ENCODE measurements at regions not wholly inside any gene's neighbourhood (a gene's known extent, or its start where the extent isn't known, plus 50 kb on each side); places are given as distances from the start of the nearest gene placed in this dataset.

- no peaks in the 10 kb centered on the region for H3K79me2 ChIP-seq (ENCODE audit: insufficient read depth, low read length)
- H3K27ac ChIP-seq (ENCODE audit: low read depth, low read length, poor library complexity, severe bottlenecking): no peak overlapping the region
- H3K36me3 ChIP-seq (ENCODE audit: insufficient read depth, low read length): no peaks in the 10 kb centered on the region
- no peak overlapping the region for H3K4me3 ChIP-seq (ENCODE audit: low read depth, low read length, poor library complexity, severe bottlenecking)
- no peak overlapping the region for H3K4me2 ChIP-seq (ENCODE audit: low read length)
- no peak overlapping the region for H3K9ac ChIP-seq (ENCODE audit: low read length)
- H3K27me3 ChIP-seq (ENCODE audit: insufficient read depth, low read length): no peaks in the 10 kb centered on the region
- no peaks in the 10 kb centered on the region for H3K4me1 ChIP-seq (ENCODE audit: insufficient read depth, low read length, severe bottlenecking)
- TF ChIP-seq CTCF (IDR thresholded peaks at IDR 0.05; ENCODE audit: low read length) (no peak), EZH2 (IDR thresholded peaks at IDR 0.05; ENCODE audit: borderline replicate concordance, low read length) (no peak)
- H3K9me2 ChIP-seq (ENCODE audit: low read depth, low read length): no peaks in the 10 kb centered on the region
- H2AFZ ChIP-seq (ENCODE audit: low read length): no peak overlapping the region
- H3F3A ChIP-seq (ENCODE audit: insufficient read depth, low read length): no peaks in the 10 kb centered on the region
- H4K20me1 ChIP-seq (ENCODE audit: insufficient read depth, low read length): no peaks in the 10 kb centered on the region
- H3K9me3 ChIP-seq (ENCODE audit: low read length): no peaks in the 10 kb centered on the region
Observed at GRCh38 chr18:41237317-41237716, 717.7 kb upstream of the PIK3C3 start.

- no peaks in the 10 kb centered on the region for H3K27me3 ChIP-seq (ENCODE audit: insufficient read depth, low read length)
- H3K4me1 ChIP-seq (ENCODE audit: insufficient read depth, low read length, severe bottlenecking): no peaks in the 10 kb centered on the region
- no peaks in the 10 kb centered on the region for H3F3A ChIP-seq (ENCODE audit: insufficient read depth, low read length)
- no peak overlapping the region for H3K9ac ChIP-seq (ENCODE audit: low read length)
- H3K4me3 ChIP-seq (ENCODE audit: low read depth, low read length, poor library complexity, severe bottlenecking): no peak overlapping the region
- H3K9me2 ChIP-seq (ENCODE audit: low read depth, low read length): no peaks in the 10 kb centered on the region
- no peak overlapping the region for H2AFZ ChIP-seq (ENCODE audit: low read length)
- no peaks in the 10 kb centered on the region for H3K36me3 ChIP-seq (ENCODE audit: insufficient read depth, low read length)
- no peaks in the 10 kb centered on the region for H4K20me1 ChIP-seq (ENCODE audit: insufficient read depth, low read length)
- no peak overlapping the region for H3K27ac ChIP-seq (ENCODE audit: low read depth, low read length, poor library complexity, severe bottlenecking)
- no peak overlapping the region for H3K4me2 ChIP-seq (ENCODE audit: low read length)
- no peaks in the 10 kb centered on the region for H3K79me2 ChIP-seq (ENCODE audit: insufficient read depth, low read length)
- no peaks in the 10 kb centered on the region for H3K9me3 ChIP-seq (ENCODE audit: low read length)
- TF ChIP-seq CTCF (IDR thresholded peaks at IDR 0.05; ENCODE audit: low read length) (no peak), EZH2 (IDR thresholded peaks at IDR 0.05; ENCODE audit: borderline replicate concordance, low read length) (no peak)
Observed at GRCh38 chr18:41231681-41232080, 723.4 kb upstream of the PIK3C3 start.

- H3K4me2 ChIP-seq (ENCODE audit: low read length): no peak overlapping the region
- no peak overlapping the region for H2AFZ ChIP-seq (ENCODE audit: low read length)
- TF ChIP-seq EZH2 (IDR thresholded peaks at IDR 0.05; ENCODE audit: borderline replicate concordance, low read length) (no peak), CTCF (IDR thresholded peaks at IDR 0.05; ENCODE audit: low read length) (no peak)
- no peak overlapping the region for H3K9ac ChIP-seq (ENCODE audit: low read length)
- no peaks in the 10 kb centered on the region for H3K9me3 ChIP-seq (ENCODE audit: low read length)
- no peaks in the 10 kb centered on the region for H3K79me2 ChIP-seq (ENCODE audit: insufficient read depth, low read length)
- no peaks in the 10 kb centered on the region for H3K36me3 ChIP-seq (ENCODE audit: insufficient read depth, low read length)
- no peaks in the 10 kb centered on the region for H3K4me1 ChIP-seq (ENCODE audit: insufficient read depth, low read length, severe bottlenecking)
- H3K9me2 ChIP-seq (ENCODE audit: low read depth, low read length): no peaks in the 10 kb centered on the region
- no peak overlapping the region for H3K4me3 ChIP-seq (ENCODE audit: low read depth, low read length, poor library complexity, severe bottlenecking)
- no peaks in the 10 kb centered on the region for H4K20me1 ChIP-seq (ENCODE audit: insufficient read depth, low read length)
- no peaks in the 10 kb centered on the region for H3F3A ChIP-seq (ENCODE audit: insufficient read depth, low read length)
- H3K27ac ChIP-seq (ENCODE audit: low read depth, low read length, poor library complexity, severe bottlenecking): no peak overlapping the region
- no peaks in the 10 kb centered on the region for H3K27me3 ChIP-seq (ENCODE audit: insufficient read depth, low read length)
Observed at GRCh38 chr18:41227993-41228392, 727.0 kb upstream of the PIK3C3 start.
